ENCODE measurements at regions not wholly inside any gene's neighbourhood (a gene's known extent, or its start where the extent isn't known, plus 50 kb on each side); places are given as distances from the start of the nearest gene placed in this dataset.
"Not testable (repeated sequence)": the region's sequence is repeated elsewhere in the genome, so short reads cannot be mapped to it uniquely, and the experiment has no call there.

DNA sequence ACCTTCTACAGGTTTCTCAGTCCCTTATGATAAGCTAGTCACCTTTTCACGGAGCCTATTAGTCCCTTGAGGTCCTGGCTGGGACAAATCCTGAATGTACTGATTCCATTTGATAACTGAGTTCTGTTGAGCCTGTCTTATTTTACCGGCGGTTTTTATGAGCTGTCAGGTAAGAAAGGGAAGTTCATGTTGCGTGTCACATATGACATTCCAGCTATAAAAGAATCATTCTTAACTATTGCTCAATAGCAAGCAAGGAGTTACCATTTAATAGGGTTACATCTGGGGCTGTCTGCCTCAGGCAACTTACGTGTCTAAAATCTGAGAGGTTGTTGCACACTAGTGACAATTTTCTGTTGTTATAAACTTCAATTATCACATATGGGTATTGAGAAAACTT is 394.6 kb downstream of the TECRL start:
- no peak for DNase-seq (ENCODE audit: low spot score)

DNA sequence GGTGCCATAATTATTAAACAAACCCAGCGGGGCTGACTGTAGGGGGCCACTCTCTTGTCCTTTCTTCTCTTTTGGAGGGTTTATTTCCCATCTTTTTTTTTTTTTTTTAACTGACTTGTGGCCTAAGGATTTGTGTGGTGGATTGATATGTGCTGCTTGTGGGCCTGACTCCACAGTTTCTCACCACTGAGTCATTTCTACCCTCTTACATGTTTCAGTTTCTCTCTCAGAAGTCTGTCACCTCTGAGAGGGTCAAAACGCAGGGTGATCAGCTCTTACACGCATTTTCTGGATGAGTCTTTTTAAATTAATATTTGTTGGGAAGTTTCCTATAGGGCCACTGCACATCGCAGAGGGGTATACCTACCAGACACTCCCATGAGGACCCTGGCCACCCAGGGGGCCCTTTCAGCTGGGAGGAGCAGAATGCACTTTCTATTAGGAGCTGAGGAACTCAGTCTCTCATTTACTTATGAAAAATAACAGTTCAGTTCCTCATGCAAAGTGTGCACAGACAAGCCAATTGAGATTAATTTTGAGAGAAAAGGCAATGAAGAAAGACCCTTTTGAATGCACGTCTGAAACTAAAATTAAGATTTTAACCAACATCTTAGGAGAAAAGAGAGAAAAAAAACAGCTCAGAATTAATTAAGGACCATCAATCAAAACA is 407.9 kb downstream of the TECRL start:
- no peak for DNase-seq (ENCODE audit: low spot score)

DNA sequence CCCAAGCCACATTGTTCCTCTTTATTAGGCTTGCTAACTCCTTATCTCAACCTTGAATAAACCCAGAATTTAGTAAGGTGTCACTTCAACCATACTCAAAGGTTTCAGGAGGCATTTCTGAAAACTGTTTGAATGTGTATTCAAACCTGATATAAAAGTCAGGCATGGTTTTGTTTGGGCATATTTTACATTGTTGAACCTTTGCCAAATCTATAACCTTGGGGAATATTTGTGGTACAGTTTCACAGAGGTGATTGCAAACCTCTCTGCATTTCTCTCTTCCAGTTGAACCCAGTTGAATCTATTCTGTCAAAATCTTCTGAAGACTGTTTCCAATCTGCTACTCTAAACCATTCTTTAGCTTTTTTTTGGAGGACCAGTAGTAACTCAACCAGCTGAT is 409.0 kb downstream of the TECRL start:
- DNase-seq (ENCODE audit: low spot score), result no peak

DNA sequence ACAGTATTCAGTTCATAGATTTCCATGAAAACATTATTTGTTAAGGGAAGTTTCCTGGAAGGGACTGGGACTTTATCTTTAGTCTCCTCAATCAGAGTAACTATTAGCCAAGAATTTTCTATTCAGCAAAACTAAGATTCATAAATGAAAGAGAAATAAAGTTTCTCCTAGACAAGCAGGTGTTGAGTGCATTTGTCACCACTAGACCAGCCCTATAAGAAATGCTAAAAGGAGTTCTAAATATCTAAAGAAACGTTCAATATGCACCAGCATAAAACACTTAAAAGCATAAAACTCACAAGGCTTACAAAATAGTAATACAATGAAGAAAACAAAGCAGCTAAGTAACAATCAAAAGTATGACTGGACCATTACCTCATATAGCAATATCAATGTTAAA is 423.0 kb downstream of the TECRL start:
- no peak for DNase-seq (ENCODE audit: low spot score)

DNA sequence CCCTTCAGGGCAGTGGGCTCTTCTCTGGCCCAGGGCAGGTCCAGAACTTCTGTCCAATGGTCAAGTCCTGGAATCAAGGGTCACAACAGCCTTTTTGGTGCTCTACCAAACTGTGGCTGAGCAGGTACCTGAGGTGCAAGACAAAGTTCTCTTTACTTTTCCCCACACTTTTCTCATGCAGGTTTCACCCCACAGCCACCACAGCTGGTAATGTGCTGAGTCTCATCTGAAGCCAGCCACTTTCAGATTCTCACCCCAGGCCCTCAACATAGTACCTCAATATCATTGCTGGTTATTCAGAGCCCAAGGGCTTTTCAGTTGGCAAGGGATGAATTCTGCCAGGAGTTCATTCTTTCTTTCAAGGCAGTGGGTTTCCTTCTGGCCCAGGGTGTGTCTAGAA is 426.0 kb downstream of the TECRL start:
- DNase-seq (ENCODE audit: low spot score), result no peak

DNA sequence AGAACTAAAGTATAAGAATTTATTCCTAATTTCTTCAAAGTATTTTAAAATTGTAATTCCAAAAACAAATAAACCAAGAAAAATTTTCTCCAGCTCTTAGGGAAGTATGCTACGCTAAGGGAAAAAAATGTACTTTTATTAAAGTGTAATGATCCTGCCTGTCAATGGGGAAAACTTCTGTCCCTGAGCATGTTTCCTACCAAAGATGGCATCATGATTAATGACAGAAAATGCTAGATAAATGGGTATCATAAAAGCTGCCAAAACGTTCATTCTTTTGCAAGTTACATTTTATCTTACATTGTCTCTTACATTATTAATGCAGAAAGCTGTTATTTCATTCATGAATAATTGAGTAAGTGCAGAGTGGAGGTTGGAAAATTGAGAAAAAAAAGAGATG is 443.4 kb downstream of the TECRL start:
- no peak for DNase-seq (ENCODE audit: low spot score)

DNA sequence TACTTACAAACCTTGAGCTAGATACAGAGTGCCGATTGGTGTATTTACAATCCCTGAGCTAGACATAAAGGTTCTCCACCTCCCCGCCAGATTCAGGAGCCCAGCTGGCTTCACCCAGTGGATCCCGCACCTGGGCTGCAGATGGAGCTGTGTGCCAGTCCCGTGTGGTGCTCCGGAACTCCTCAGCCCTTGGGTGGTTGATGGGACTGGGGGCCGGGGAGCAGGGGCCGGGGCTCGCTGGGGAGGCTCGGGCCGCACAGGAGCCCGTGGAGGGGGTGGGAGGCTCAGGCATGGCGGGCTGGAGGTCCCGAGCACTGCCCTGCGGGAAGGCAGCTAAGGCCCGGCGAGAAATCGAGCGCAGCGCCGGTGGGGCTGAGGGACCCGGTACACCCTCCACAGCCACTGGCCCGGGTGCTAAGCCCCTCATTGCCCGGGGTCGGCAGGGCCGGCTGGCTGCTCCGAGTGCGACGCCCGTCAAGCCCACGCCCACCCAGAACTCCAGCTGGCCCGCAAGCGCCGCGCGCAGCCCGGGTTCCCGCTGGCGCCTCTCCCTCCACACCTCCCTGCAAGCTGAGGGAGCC is 466.5 kb downstream of the TECRL start:
- not testable (repeated sequence) for DNase-seq (ENCODE audit: low spot score)

DNA sequence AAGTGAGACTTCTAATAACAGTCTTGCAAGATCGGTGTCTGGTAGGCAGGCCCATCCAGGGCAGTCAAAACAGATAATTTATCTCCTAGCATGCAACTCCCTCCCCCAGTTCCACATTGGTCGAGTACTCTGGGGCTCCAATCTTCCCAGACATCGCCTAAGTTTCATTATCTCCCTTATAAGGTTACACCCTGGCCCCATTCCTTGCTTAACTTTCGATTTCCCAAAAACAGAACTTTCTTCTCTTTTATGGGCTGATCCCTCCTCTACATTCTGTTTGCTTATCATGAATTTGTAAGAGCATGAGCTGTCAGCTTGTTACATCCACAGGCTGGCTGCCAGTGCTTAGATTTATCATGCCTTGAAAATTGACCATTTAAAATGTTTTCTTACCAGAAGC is 471.3 kb downstream of the TECRL start:
- no peak for DNase-seq (ENCODE audit: low spot score)

DNA sequence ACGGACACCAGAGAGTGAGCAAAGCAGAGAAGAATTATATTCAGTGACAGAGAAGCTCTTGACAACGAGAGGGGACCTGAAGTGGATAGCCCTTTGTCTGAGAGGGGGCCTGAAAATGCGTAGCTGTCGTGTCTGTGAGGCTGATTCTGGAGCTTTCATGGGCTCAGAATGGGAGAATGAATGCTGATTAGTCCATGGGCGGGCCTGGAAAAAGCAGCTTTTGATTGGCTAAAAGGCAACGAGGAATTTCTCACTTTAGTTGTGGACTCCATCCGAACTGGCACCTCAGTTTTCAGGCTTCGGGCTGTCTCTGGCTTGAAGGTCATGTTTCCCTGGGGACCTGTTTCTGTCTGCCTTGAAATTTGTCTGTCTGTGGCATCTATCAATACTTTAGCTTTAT is 487.1 kb downstream of the TECRL start:
- DNase-seq (ENCODE audit: low spot score), result no peak

DNA sequence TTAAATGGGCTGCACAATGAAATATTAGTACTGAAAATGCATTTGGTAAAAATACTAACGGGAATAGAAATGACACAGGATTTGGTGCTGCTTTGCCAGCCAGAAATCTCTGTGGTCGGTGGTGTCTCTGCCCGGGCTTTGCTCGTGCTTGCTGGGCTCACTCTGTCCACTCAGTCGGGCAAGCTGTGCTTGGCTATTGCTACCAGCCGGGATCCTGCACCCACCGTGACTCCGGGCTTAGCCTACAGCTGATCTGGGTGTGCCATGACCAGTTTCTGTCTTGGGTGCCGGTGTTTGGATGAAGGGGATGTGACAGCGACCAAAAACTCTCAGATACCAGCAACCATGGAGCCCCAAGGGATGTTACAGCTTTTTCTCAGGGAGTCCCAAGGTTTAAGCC is 487.7 kb downstream of the TECRL start:
- no peak for DNase-seq (ENCODE audit: low spot score)

DNA sequence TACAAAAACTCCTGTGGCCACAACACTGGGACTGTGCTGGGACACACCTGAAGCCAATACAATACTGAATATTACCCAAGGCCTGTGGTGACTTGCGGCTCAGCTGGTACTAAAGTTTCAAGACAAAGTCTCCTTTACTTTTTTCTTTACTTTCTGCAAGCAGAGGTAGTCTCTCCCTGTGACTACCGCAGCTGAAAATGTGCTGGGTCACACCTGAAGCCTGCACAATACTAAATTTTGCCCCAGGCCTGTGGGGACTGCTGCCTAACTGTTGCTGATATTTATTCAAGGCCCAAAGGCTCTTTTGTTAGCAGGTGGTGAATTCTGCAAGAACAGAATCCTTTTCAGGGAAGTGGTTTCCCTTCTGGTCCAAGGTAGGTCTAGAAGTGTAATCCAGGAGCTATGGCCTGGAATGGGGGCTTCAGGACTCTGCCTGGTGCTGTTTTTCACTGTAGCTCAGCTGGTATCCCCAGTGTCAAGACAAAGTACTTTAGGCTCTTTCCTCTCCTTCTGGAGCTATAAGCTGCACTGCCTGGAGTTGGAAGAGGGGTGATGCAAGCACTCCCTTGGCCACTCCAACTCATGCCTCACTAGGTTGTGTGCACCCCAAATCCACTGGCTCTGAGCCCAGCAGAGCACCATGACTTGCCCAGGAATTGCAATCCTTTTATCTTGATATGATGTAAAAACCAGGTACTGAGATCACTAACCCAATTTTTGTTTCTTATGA is 489.4 kb downstream of the TECRL start:
- no peak for DNase-seq (ENCODE audit: low spot score)

DNA sequence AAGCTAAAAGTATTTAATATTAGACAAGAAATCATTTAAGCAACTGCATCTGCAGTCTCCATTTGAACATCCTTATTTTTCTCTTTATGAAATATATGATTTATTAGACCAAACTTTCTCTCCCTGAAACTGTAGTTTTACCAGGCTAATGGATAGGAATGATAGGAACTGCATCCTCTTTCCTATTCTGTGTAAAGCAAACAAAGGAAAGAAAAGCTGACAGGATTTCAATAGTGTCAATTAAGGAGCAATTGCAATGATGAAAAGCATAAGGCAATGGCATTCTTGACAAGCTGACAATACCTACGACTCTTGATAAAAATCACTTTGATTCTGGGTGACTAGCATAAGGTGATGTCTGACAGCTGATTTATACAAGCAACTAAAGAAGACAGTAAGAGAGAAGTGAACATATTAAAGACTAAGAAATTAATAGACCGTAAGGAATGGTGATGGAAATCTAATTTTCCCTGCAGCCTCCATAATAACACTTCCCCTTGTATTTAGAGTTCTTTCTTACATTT is 502.5 kb downstream of the TECRL start:
- no peak for DNase-seq (ENCODE audit: low spot score)

DNA sequence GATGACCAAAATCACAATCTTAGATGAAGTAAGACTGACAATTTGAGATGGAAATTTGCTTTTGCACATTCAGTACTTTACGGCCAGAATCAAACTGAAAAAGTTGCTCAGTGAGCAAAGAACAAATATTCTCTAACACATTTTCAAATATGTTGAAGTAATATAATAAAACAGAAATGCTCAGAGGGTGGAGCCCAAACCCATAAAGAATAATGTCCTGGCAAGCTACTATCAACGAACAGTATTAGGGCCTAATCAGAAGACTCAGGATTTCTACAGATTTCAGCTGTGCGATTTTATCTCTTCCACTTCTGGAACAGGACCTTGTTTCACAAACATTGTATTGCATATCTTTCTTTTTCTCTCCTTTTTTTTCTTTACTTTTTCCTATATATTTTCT is 505.0 kb downstream of the TECRL start:
- DNase-seq (ENCODE audit: low spot score), result no peak

DNA sequence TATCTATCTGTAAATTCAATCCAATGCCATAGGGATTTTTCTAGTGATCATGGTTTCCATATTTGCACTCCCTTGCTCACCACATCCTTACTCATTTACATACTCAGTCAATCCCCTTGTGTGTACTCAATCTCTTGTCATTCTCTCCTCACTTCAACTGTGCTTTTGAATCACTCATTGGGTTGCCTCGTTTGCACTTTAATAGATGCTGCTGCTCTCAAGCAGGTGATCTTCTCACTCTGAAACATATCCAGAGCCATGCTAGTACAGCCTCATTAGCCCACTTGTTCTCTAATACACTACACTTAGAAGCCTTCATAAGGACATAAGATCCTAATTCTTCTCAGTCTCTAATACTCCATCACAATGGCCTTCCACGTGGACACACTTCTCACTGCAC is 507.9 kb downstream of the TECRL start:
- no peak for DNase-seq (ENCODE audit: low spot score)

DNA sequence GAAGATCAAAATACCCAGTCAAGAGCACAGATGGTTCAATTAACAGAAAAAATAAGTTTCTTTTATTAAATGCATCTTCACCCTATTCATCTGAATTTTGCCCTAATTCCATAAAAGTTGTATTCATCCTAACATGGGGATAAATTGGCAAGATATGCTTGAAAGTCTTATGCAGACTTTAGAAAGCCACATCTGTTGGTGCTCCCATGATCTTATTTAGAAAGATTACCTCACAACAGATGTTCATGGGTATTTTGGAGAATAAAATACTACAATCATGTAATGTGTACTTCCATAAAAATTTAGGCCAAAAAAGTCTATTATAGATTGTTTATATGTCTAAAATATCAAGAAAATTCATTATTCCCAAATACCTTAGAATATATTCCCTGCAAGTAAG is 510.3 kb downstream of the TECRL start:
- DNase-seq (ENCODE audit: low spot score), result no peak

DNA sequence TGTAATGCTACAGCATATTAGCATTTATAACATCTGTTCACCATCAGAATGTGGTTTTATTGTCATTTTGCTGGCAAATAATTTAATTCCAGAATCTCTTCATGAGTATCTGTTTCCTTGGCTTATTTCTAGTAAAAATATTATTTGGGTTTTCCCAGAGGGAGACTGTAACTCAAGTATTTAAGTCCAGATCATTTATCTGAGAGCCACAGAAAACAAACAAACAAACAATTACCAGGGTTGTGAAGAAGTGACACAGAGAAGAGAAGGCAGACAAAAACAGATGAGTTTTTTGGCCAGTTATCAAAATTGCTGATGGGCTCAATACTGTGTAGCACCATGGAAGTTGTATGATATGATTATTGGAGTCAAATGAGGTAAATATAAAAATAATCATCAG is 515.1 kb downstream of the TECRL start:
- DNase-seq (ENCODE audit: low spot score), result no peak

DNA sequence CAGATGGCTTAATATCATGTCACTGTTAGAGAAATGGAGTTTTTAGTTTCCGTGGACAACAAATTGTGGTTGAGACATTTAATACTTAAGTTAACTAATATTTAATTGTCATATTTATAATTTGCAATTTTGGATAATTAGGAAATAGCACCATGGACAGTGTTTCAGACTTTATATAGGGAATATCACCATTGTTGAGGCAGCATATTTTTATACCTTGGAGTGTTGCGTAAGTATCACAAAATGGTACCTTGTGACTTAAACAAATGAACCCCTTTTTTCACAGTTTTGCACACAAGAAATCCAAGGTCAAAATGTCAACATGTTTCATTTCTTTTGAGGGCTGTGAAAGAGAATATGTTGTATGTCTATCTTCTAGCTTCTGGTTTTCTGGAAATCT is 539.9 kb downstream of the TECRL start:
- DNase-seq (ENCODE audit: low spot score), result no peak

DNA sequence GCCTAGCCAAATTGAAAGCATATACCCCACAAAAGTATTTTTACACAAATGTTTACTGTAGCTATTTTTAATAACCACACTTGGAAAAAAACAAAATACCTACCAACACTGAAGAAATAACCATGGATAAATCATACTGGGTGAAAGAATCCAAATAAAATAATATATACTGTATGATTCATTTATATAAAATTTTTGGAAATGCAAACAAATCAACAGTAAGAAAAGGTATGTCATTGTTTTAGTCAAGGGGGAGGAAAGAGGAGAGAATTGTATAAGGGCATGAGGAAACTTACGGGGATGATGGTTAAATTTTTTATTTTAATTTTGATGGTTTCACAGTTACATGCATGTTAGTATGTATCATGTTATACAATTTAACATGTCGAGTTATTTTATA is 557.8 kb downstream of the TECRL start:
- DNase-seq (ENCODE audit: low spot score), result no peak

DNA sequence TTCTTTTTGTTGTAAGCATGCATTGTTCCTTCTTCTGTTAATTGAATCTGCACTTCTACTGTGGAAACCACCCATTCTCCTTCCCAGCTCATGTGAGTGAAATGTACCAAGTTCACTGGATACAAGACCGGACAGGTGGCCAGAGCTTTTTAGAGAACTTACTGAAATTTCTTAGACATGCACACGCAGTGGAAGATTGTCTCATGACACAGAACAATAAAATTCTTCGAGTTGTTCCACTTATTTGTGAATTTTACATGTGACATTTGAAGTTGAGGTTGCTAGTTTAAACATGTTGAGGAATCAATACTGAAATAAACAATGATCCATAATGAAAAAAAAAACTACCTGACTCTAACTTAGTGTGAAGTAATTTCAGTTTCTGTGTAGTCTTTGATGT is 568.0 kb downstream of the TECRL start:
- no peak for DNase-seq (ENCODE audit: low spot score)

DNA sequence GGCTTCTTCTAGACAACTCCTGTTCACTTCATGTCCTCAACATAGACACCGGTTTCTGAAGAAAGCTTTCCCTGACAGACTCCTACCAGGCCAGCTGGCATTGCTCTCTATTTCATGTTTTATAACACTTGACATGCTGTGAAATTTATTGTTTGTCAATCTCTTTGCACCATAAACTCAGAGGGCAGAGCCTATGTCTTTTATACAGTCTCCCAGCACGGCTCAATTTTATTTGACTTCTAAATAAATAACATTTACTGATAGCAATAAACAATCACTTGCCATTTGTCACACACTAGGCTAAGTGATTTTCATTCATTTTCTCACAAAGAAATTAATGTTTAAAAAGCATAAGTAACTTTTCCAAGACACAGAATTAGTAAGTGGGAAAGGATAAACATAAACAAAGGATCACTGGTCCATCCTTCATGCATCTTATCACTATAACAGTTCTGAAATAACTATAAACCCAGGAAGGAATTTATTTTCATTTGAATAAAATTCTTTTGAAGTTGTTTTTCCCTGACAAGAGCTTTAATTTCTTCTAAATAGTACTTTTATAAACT is 577.6 kb downstream of the TECRL start:
- no peak for DNase-seq (ENCODE audit: low spot score)

DNA sequence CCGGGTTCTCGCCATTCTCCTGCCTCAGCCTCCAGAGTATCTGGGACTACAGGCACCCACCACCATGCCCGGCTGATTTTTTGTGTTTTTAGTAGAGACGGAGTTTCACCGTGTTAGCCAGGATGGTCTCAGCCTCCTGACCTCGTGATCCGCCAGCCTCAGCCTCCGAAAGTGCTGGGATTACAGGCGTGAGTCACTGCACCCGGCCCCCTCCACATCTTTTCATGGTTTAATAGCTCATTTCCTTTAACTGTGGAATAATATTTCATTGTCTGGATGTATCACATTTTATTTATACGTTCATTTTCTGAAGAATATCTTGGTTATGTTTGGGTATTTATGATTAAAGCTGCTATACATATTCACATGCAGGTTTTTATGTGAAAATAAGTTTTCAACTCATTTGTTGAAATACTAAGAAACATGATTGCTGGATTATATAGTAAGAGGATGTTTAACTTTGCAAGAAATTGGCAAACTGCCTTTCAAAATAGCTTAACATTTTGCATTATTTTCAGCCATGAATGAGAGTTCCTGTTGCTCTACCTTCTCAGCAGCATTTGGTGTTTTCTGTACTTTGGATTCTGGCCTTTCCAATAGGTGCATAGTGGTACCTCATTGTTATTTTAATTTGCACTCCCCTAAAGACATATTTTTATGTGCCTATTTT is 591.9 kb downstream of the TECRL start:
- DNase-seq (ENCODE audit: low spot score), result no peak

DNA sequence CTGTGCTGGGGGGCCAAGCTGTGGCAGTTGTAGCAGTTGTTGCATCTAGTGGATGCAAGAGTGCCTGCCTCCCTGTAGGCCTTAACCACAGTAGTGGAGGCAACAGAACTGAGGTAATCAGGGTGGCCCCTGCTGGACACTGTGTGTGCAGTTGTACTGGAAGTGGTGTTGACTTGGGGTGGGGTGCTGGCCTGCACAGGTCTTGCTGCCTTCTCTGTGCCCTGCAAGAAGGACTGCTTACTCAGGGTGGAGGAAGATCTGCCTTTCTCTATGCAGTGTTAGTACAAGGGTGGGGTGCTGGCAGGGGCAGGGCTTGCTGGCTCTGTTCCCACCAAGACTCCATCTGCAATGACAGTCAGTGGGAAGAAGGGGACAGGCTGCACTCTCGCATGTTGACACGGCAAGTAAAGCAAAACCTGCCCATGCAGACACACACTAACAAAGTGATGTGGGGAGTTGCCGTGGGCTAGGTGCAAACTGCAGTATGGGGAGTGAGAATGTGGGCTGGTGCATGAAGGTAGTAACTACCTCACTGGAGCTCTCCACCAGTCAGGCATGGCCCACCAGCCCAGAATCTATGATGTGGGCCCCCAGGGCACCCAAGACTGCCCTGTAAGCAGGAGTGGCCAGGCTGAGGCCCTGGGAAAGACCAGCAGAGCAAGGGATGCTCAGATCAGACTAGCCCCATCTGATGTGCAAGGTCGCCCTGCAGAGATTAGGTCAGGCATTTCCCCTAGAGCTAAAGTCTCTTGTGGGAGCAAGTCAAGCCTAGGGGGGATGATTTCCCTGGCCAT is 594.9 kb downstream of the TECRL start:
- DNase-seq (ENCODE audit: low spot score), result no peak

Measured in COLO829 (cell line).